Fibroblast of the conjunctiva (primary cell): ENCODE measurements at regions not wholly inside any gene's neighbourhood (a gene's known extent, or its start where the extent isn't known, plus 50 kb on each side); places are given as distances from the start of the nearest gene placed in this dataset.

ENCODE experiments used
- DNase-seq: peaks from one replicate; pipeline ENCODE4 v3.0.0-alpha.2; 2010; ENCODE audit warnings: low read depth

- no peak for DNase-seq
Observed at GRCh38 chr2:236956031-236956618, 129.6 kb upstream of the COPS8 start.

DNA sequence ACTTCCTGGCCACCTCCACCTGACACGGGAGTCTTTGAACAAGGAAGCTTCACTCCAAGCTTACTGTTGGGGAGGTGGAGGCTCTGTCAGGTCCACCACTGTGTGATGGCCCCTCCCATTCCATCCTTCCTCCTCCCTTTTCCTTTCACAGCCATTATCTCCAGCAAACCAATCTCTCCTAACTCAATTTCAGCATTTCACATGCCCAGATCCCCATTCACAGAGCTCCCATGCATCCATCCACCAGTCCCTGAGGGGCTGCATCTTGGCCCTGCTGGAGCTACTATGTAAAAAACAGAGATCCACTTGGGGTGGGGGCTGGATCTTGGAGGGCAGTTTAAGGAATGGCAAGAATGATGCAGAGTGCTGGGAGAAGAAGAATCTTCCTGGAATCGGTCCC lies 129.0 kb upstream of the COPS8 start:
- DNase-seq: no peak

DNA sequence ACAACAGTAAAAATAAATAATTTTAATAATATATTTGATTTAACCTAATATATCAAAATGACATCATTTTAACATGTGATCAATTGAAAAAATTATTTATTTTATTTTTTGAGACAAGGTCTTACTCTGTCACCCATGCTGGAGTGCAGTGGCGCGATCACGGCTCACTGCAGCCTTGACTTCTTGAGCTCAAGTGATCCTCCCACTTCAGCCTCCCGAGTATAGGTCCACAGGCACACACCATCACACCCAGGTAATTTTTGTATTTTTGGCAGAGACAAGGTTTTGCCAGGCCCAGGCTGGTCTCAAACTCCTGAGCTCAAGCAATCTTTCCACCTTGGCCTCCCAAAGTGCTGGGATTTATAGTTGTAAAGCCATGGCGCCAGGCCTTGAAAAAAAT lies 126.7 kb upstream of the COPS8 start:
- no peak for DNase-seq

- no peak for DNase-seq
Observed at GRCh38 chr2:236959876-236960275, 125.8 kb upstream of the COPS8 start.

- no peak for DNase-seq
Observed at GRCh38 chr2:236960531-236960930, 125.2 kb upstream of the COPS8 start.

DNA sequence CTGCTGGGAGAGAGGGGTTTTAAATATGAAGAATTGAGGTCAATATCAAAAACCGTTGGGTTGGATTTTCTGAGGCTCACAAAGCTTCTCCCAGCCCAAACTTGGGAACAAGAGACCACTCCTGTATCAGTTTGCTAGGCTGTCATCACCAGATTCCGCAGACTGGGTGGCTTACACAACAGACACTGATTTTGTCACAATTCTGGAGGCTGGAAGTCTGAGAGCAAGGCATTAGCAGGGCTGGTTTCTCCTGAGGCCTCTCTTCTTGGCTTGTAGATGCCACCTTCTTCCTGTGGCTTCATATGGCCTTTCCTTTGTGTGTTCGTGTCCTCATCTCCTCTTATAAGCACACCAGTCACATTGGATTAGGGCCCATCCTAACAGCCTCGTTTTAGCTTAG lies 122.9 kb upstream of the COPS8 start:
- no peak for DNase-seq

DNA sequence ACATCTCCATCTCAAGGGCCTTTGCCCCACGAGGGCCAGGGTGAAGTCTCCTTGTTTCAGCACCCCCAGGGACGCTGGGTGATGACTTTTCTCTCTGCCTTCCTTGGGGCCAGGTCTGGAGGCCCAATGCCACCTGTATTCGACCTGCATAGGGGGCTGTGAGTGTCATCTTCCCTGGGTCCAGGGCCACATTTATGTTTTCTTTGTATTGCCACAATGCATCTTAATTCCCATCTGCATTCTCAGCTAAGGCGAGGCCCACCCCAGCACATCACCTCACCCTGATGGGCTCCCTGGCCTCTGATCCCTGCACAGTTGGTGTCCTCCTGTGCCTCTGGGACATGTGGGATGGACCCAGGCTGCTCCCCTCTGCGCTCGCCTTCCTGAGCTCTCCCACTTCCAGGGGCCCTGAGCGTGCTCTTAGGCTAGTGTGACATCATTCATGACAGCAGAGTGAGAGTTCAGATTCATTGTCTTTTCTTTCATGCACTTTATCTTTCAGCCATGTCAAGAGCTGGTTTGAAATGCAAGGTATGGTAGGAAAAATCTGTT lies 122.0 kb upstream of the COPS8 start:
- DNase-seq: no peak

DNA sequence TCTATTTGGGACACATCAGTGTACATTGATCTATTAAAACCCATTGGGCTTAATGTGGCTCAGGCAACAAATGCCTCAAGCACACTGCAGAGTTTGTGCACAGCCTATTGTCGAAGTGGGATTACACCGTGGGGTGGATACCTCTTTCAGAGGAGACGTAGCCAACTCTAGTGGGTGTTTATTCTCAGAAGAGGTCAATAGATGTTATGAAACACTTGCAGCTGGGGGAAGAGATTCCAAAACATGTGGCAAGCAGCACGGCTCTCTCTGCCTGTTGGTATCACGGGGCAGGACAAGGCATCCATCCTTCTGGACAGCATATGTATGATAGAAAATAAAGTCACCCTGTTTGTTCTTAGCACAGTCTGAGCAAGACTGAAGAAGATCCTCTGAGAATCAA lies 121.4 kb upstream of the COPS8 start:
- peak; percentile 53 for DNase-seq

- no peak for DNase-seq
Observed at GRCh38 chr2:236965021-236965840, 120.5 kb upstream of the COPS8 start.

GRCh38 chr2:236965841-236966096 lies 119.9 kb upstream of the COPS8 start:
- no peak for DNase-seq

DNA sequence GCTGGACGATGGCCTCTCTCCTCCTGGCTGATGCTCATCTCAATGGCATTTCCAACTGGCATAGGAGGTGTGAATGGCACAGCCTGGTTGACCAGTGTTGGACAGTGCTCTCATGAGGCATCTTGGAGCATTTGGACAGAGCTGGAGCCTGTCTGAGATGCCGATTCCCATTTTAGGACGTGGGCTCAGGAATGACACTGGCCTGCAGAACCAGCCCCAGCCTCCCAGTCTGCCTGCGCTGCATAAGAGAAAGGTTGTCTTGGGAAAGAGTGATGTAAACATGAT lies 118.2 kb upstream of the COPS8 start:
- DNase-seq: no peak

DNA sequence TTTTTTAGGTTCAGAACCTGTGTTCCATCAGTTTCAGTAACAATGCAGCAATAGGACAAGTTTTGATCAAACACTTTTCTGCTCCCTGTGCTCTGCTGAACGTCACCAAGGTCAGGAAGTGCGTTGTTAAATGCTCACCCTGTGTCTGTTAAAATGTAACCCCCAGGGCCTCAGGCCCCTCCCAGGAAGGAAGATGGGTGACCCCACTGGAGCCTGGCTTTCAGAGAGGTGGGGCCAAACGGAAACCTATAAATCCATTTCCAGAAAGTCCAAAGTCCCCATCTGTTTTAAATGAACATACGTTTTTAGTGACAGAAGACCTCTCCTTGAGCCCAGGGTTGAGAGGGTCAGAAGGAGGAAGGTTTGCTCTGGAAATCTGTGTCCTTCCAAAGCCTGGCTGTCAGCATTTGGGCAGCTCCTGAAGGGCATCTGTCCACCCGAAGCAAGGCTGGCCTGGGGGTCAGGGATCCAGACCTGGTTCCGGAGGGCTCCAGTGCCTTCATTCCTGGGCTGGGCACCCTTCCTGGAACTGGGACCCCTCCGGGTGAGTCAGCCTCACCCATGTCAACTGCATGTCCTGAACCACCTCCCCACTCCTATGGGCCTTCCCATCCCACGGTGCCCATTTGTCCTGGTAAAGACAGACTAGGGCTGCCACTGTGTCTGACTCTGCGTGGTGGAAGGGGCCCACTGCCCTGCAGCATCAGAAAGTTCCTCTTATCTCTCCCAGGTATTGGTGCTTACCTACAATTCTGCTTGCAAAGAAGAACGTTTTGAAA lies 117.4 kb upstream of the COPS8 start:
- DNase-seq: no peak

DNA sequence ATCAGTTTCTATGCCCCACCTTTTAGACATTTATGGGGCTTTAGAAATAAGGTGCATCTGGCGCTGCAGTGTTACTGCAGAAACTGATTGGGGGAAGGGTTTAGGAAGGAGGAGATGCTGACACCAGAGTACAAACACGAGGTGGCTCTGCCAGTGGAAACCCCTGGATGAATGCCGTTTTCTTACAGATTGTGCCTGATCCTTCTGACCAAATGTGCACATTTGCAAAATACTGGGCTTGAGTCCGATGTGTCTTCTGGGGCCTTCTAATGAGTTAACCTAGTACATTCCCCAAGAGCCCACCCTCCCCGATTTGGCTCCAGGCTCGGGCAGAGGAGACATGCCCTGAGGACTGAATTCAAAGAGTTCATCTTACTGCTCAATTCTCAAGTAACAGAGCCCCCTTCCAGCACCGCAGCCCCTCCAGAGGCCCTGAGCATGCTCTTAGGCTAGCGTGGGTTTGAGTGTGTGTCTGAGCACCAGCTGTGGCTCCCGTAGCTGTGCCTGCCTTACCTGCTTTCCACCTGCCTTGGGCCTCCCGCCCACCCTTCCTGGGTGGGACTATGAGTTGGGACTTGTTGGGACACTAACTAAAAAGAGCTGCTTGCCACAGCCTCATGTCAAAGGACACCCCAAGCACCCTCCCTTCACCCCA lies 116.7 kb upstream of the COPS8 start:
- no peak for DNase-seq

GRCh38 chr2:236969767-236970655 lies 115.7 kb upstream of the COPS8 start:
- no peak for DNase-seq

- no peak for DNase-seq
Observed at GRCh38 chr2:236970656-236971010, 115.1 kb upstream of the COPS8 start.

DNA sequence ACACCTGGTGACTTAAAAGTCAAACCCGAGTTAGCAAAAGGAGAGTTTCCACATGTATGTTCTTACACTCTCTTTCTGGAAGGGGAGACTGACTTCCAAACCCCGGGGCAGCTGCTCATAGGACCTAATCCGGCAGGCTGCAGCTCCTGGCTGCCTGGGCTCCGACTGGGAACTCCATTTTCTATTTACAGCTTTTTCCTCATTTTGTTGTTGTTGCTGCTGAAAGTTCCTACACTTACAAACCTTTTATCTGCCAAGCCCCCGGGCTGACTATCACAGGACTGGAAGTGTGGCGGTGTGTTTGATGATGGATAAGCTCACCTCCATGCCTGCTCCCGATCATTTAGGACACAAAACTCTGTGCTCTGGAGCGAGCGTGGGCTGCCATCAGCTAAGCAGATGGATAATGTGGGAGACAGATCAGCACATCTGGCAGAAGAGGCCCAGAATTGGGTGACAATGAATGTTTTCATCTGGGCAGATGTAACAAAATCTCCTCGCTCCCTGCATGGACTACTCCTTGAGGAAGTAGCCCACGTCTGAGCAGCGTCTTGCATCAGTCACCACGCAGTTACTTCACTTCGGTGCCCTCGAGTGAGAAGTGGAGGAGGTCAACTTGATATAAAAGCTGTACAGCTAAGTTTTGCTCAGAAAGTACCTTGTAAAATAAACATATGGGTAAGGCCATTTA lies 114.4 kb upstream of the COPS8 start:
- peak; percentile 20 for DNase-seq

- DNase-seq: no peak
Observed at GRCh38 chr2:236971919-236972381, 113.7 kb upstream of the COPS8 start.

DNA sequence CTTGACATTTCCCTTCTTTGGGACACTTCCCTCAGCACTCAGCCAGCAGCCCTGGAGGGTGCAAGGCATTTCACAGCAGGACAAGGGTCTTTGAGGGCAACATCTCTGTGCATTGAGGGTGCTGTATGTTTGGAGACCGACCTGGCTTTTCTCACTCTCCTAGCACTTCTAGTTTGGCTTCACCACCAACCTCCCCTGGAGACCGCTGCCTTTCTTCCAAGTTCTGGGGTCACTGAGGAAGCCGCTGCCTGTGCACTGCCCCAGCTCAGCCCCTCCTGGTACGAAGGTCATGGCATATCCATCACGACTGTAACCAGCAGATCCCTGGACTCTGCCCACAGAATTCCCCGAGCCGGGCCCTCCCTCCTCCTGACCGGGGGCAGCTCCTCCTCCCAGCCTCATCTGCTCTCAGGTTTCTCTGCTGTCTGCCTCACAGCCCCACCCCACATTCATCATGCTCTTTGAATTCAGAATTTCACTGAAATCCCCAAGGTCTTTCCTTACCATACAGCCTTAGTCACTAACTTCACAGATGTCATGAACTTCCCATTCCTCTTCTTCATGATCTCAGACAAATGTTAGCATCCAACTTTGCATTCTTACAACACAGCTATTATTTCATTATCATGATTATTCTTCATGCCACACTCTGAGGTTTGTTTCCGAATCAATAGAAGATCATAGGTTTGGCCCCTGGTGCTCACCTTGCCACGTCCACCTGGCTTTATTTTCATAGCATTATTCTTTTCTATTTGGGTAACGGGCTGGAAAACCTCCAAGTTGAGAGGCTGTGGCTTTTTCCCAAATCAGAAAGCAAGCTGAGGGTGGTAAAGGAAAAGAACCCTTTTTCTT lies 113.0 kb upstream of the COPS8 start:
- peak; percentile 69 for DNase-seq

- DNase-seq: no peak
Observed at GRCh38 chr2:236973343-236973980, 112.2 kb upstream of the COPS8 start.

DNA sequence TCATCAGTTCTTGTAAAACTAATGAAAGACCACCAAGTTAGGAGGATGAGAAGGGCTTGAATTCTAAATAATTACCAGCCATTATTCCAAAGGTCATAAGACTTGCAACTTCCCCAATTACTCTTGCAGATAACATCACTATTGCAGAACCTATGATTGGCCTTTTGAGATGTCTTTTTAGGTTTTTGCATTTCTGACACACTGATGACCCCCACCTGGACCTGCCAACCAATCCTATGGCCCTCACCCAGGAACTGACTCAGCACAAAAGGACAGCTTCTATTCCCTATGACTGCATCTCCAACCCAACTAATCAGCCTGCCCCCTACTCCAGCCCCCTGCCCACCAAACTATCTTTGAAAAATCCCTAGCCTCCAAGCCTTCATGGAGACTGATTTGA lies 111.5 kb upstream of the COPS8 start:
- no peak for DNase-seq
